Dermis blood vessel endothelial cell (primary cell): ENCODE measurements at regions not wholly inside any gene's neighbourhood (a gene's known extent, or its start where the extent isn't known, plus 50 kb on each side); places are given as distances from the start of the nearest gene placed in this dataset.

Source experiments
- DNase-seq: peaks from one replicate; pipeline ENCODE4 v3.0.0; 2010

DNA sequence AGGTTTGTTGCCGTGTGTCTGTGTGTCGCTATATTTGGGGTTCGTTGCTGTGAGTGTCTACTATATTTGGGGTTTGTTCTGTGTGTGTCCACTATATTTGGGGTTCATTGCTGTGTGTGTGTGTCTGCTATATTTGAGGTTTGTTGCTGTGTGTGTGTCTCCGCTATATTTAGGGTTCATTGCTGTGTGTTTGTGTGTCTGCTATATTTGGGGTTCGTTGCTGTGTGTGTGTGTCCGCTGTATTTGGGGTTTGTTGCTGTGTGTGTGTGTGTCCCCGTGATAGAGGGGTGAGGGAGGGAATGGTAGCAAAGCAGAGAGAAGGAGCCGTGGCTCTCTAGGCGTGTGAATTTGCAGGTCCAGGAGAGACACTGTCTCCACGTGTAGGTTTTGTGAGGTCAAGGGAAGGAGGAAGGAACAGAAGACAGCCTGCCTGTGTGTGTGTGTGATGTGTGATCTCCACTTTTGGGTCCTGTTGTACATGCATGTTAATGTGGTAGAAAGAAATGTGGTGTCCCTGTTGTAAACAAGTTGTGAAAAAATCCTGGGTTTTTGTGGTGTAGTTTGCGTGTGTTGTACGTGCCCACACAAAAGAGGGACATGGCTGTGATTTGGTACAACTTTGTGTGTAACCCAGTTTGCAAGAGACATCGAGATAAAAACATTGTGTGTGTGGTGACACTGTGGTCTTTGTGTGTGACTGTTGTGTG lies 56.3 kb upstream of the ECE1 start:
- no peak for DNase-seq

DNA sequence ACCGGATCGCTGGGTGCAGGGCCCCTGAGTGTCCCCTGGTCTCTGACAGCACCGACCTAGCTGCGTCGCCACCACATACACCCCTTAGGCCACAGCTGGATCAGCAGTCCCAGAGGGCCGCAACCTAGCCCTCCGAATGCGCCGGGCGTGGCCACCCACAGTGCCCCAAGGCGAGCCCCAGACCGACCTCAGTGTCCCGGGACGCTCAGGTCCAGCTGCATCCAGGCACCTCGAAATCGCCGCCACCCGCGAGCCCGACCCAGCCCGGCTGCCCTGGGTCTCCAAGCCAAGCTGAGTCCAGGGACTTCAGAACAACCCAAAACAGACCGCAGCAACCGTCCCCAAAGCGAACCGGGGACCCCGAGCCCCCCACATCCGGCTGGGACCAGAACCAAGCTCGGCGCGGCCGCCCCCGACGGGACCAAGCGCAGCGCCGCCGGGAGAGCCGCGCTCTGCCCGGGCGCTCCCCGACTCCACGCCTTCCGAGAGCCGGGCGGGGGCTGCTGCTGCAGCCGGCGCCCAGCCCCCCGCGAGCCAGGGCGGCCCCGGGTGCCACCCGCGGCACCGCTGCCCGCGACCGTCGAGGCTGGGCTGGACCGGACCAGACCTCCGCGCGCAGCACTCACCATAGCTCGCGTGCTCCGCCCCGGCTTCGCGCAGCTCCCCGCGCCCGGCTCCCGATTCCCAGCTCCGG lies 54.6 kb upstream of the ECE1 start:
- DNase-seq: no peak

DNA sequence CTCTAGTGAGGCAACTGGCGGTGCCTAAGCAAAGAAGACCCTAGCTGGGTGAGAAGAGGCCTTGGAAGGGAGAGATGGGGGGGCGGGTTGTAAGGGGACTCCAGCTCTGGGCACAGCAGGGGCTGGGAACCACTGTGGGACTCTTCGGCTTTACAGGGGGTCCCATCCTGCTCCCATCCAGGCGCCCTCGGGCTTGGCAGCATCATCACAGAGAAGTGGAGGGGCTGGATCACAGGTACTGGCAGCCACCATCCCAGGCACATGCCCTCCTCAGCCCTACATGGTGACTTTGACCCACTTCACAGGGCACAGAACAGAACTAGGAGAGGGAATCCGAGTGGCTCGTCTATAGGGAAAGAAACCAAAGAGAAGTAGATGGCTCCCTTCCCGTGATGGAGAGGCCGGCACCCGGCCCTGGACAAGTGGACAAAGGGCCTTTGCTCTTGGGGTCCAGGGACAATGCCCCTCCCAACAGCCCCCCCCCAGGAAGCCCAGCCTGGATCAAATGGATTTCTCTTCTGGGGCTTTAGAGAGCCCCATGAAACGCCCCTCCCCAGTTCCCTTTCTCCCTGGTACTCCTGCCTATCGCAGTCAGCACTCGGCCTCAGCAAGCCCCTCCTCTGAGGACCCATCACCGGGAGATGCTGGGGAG lies 54.0 kb upstream of the ECE1 start:
- DNase-seq: no peak

DNA sequence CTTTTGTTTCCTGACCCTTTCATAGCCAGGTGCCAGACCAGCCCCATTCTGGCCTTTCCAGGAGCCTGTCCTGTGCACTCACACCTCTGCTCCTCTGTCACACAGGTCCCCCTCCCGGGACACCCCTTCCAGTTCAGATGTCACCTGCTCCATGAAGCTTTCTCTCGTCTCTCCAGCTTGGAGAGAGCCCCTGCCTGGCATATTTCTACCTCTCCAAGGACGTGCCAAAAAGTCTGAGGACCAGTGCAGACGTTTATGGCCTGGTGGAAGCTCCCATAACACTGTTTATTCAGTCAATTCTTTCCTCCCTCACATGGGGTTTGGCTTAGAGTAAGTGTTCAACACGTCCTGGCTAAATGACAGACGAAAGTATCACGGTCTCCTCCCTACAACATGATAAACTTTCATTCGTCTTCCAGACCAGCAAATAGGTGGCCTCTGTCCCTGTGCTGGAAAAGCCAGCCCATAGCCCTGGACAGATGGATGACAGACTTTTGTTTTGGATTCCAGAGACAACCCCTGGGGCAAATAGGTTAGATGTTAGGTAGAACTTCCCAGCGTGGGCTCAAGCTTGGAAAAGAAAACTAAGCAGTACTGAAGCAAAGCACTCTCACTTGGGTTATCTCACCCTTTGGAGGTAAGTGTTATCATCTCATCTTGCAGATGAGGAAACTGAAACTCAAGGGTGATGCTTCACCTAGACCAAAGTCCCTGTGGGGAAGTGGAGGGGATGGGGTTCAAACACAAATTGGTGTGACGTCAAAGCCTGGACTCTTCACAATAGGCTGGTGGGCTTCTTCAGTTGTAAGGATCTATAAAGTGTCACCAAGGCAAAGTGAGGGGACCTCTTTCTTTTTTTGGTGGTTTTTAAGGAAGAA lies 52.9 kb upstream of the ECE1 start:
- DNase-seq: peak; percentile 23

DNA sequence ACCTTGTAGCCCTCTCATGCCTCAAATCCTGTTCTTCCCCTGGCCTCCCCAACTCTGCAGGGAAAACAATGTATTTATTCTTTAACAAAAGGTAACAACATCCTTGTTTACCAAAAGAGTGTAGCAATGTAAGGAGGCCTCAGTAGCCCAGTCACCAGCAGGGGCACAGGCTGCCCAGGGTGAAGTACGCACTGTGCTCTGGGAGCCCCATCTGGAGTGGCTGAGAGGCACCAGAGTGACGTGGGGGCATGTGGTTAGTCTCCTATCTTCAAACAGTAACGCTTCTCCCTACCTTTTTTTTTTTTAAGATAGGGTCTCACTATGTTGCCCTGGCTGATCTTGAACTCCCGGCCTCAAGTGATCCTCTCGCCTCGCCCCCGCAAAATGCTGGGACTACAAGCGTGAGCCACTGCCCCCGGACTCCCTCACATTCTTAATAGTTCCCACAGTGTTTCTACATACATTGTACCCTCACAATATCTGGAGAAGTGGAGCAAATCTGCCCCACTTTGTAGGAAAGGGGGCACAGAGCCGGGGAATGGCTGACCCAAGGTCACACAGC lies 51.3 kb upstream of the ECE1 start:
- no peak for DNase-seq

DNA sequence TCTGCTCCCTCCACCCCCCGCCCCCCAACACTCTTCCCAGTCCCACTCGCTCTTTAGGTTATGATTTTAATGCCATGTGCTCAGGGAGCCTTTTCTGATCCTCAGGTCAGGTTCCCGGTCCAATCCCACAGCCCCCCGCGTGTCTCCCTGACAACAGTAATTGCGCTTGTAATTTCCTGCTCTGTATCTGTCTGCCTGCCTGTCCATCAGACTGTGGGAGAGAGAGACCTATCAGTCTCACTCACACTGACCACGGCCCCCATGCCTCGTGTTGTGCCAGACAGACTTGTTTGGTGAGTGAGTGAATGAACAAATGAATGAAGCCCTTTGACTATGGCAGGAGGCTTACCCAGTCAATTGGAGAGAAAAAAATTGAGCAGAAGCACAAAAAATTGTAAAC lies 50.8 kb upstream of the ECE1 start:
- DNase-seq: no peak

DNA sequence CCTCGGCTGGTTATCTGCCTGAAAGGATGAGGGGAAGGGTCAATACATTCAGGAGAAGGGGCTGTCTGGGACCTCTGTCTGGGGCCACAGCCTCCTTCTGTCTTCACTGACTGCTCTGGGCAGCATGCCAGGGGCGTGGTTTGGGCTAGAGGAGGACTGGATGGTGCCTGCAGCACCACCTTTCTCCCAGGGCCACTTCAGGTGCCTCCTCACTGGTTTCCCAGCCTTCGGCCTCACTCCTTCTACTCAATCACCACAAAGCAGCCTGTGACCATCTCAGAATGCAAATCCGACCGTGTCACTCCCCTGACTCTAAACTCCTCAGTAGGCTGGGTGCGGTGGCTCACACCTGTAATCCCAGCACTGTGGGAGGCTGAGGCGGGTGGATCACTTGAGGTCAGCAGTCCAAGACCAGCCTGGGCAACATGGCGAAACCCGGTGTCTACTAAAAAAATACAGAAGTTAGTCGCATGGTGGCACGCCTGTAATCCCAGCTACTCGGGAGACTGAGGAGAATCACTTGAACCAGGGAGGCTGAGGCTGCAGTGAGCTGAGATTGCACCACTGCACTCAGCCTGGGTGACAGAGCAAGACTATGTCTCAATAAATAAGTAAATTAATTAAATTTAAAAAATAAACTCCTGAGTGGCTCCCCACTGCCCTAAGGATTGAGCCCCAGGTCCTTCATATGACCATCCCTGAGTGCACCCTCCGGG lies 50.1 kb upstream of the ECE1 start:
- DNase-seq: no peak
